Endodermal cell (in vitro differentiated cells): ENCODE measurements at regions not wholly inside any gene's neighbourhood (a gene's known extent, or its start where the extent isn't known, plus 50 kb on each side); places are given as distances from the start of the nearest gene placed in this dataset.

ENCODE experiments used
- DNase-seq: peaks from one replicate; pipeline ENCODE4 v3.0.0-alpha.2; 2017
- H3K27ac ChIP-seq: 2 replicates; pipeline ENCODE4 v1.5.1; 2013; ENCODE audit warnings: mild to moderate bottlenecking, low read depth, low read length, moderate library complexity
- H3K27me3 ChIP-seq: 2 replicates; pipeline ENCODE4 v1.6.1; 2013; ENCODE audit warnings: mild to moderate bottlenecking, low read length, moderate library complexity; ENCODE audit not compliant: insufficient read depth, control insufficient read depth, poor library complexity, severe bottlenecking
- H3K36me3 ChIP-seq: 2 replicates; pipeline ENCODE4 v1.7.0; 2013; ENCODE audit warnings: mild to moderate bottlenecking, low read length, moderate library complexity; ENCODE audit not compliant: control insufficient read depth, insufficient read depth
- H3K4me1 ChIP-seq: one replicate; pipeline ENCODE4 v1.7.0; 2013; ENCODE audit warnings: low read length; ENCODE audit not compliant: control insufficient read depth, insufficient read depth
- H3K4me3 ChIP-seq: 2 replicates; pipeline ENCODE4 v1.5.1; 2013; ENCODE audit warnings: mild to moderate bottlenecking, low read length, moderate library complexity
- H3K9ac ChIP-seq: 2 replicates; pipeline ENCODE4 v1.6.1; 2013; ENCODE audit warnings: mild to moderate bottlenecking, low read length, moderate library complexity; ENCODE audit not compliant: poor library complexity, severe bottlenecking; ENCODE audit errors: extremely low read depth
- H3K9me3 ChIP-seq: 2 replicates; pipeline ENCODE4 v1.6.1; 2013; ENCODE audit warnings: mild to moderate bottlenecking, low read length, moderate library complexity; ENCODE audit not compliant: control insufficient read depth
- H3K27ac Mint-ChIP-seq: 2 replicates; pipeline ENCODE4 v1.8.0; 2020; ENCODE audit warnings: mixed read lengths
- H3K27me3 Mint-ChIP-seq: 2 replicates; pipeline ENCODE4 v1.8.0; 2021; ENCODE audit warnings: mild to moderate bottlenecking, mixed read lengths; ENCODE audit not compliant: insufficient read depth
- H3K36me3 Mint-ChIP-seq: 2 replicates; pipeline ENCODE4 v1.8.0; 2020; ENCODE audit warnings: low read depth, mixed read lengths
- H3K4me1 Mint-ChIP-seq: 2 replicates; pipeline ENCODE4 v1.8.0; 2020; ENCODE audit warnings: mixed read lengths
- H3K4me3 Mint-ChIP-seq: 2 replicates; pipeline ENCODE4 v1.8.0; 2020; ENCODE audit warnings: mild to moderate bottlenecking, moderate library complexity, mixed read lengths
- H3K9me3 Mint-ChIP-seq: 2 replicates; pipeline ENCODE4 v1.8.0; 2020; ENCODE audit warnings: mild to moderate bottlenecking, mixed read lengths
- WGBS, 2 experiments: methylation state at CpG; one replicate each; pipeline versions ENCODE4 v1.1.5 to v1.1.7; 2013; ENCODE audit warnings: missing lambda C conversion rate in 2 of 2, mixed read lengths in 1 of 2; ENCODE audit not compliant: insufficient coverage in 1 of 2, insufficient read length in 1 of 2; 5-methylcytosine and 5-hydroxymethylcytosine counted together
- TF ChIP-seq, protein P1 (sequence below): fragments of 200-600 bp; sonication (generic); conservative IDR thresholded peaks from 2 replicates; pipeline ENCODE4 v1.5.0; 2021; ENCODE audit warnings: antibody characterized with exemption, mild to moderate bottlenecking

DNA sequence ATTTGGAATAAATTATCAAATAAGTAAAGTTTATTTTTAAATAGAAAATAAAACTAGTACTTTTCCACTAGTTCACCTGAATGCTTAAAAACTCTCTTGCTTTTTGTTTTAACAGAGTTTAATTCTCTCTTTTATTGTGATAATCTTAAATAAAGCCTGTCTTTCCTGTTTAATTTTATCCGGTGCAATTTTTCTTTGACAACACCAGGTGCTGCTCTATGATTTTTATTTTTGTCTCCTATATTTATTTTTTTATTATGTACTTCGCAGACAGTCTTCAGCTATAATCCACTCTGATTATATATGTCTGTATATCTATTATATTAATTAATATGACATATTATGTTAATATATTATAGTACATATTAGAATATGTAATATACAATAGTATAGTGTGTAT is 1293.0 kb upstream of the EPHA6 start:
- no peak overlapping the region for H3K4me3 ChIP-seq
- 100% methylated on average over 1 of the region's 2 CpGs; no CpG with 5 or more reads in 1 of the 2 experiments for WGBS, 2 experiments
- no peaks in the 10 kb centered on the region for H3K27me3 Mint-ChIP-seq
- no peaks in the 10 kb centered on the region for H3K27me3 ChIP-seq
- H3K9me3 Mint-ChIP-seq: no peaks in the 10 kb centered on the region
- H3K27ac ChIP-seq: no peak overlapping the region
- H3K4me3 Mint-ChIP-seq: no peak overlapping the region
- H3K27ac Mint-ChIP-seq: no peak overlapping the region
- no peaks in the 10 kb centered on the region for H3K36me3 ChIP-seq
- TF ChIP-seq, protein P1, sequence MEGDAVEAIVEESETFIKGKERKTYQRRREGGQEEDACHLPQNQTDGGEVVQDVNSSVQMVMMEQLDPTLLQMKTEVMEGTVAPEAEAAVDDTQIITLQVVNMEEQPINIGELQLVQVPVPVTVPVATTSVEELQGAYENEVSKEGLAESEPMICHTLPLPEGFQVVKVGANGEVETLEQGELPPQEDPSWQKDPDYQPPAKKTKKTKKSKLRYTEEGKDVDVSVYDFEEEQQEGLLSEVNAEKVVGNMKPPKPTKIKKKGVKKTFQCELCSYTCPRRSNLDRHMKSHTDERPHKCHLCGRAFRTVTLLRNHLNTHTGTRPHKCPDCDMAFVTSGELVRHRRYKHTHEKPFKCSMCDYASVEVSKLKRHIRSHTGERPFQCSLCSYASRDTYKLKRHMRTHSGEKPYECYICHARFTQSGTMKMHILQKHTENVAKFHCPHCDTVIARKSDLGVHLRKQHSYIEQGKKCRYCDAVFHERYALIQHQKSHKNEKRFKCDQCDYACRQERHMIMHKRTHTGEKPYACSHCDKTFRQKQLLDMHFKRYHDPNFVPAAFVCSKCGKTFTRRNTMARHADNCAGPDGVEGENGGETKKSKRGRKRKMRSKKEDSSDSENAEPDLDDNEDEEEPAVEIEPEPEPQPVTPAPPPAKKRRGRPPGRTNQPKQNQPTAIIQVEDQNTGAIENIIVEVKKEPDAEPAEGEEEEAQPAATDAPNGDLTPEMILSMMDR: no peak
- H3K9me3 ChIP-seq: no peaks in the 10 kb centered on the region
- H3K9ac ChIP-seq: no peak overlapping the region
- H3K4me1 Mint-ChIP-seq: no peaks in the 10 kb centered on the region
- H3K36me3 Mint-ChIP-seq: no peaks in the 10 kb centered on the region
- H3K4me1 ChIP-seq: no peaks in the 10 kb centered on the region
- no peak for DNase-seq

DNA sequence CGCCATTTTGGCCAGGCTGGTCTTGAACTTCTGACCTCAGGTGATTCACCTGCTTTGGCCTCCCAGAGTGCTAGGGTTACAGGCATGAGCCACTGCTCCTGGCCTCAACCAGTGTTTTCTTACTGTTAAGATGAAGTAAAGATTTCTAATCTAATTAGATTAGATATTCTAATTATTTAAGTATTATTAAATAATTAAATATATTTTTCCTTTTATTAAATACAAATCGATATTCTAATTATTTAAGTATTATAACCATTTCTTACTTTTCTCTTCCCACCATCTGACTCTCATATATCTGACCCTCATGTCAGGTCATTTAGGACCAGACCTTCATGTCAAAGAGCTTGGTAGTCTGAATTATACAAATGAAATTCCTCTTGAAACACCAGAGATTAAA is 1291.9 kb upstream of the EPHA6 start:
- Histone ChIP-seq H3K4me3 (no peak overlapping the region), H3K9me3 (no peaks in the 10 kb centered on the region), H3K27ac (no peak overlapping the region), H3K9ac (no peak overlapping the region), H3K4me1 (no peaks in the 10 kb centered on the region), H3K27me3 (no peaks in the 10 kb centered on the region), H3K36me3 (no peaks in the 10 kb centered on the region)
- TF ChIP-seq, protein P1: no peak
- WGBS, 2 experiments: 83 to 96% methylated on average over 1 to 2 of the region's 2 CpGs
- Mint-ChIP-seq H3K9me3 (no peaks in the 10 kb centered on the region), H3K27ac (no peak overlapping the region), H3K36me3 (no peaks in the 10 kb centered on the region), H3K4me1 (no peaks in the 10 kb centered on the region), H3K27me3 (no peaks in the 10 kb centered on the region), H3K4me3 (no peak overlapping the region)
- no peak for DNase-seq

DNA sequence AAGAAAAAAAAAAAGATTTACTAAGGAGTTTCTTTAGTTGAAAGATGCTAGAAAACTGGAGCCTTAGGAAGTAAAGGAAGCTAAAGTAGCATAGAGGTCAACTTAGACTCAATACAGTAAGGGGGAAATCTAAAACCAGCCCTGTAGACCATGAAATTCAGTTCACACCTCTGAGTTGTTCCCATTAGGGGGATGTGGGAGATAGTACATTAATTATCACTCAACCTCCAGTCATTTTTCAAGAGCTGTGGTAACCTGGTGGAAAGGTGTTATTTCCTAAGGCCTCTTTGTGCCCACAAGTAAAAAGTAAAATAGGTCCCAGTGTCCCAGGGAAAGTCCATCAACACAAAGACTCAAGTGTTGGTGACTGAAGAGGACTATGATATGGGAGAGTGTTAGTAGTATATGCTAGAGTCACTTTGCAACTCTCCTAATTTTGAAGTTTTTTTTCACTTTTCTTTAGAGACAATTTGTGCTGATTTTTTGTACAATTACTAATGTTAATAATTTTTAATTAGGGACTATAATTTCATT is 1274.4 kb upstream of the EPHA6 start:
- TF ChIP-seq, protein P1: no peak
- H3K9ac ChIP-seq: no peak overlapping the region
- no peak for DNase-seq
- Mint-ChIP-seq H3K4me1 (no peaks in the 10 kb centered on the region), H3K4me3 (no peak overlapping the region), H3K27ac (no peak overlapping the region), H3K27me3 (no peaks in the 10 kb centered on the region), H3K36me3 (no peaks in the 10 kb centered on the region), H3K9me3 (peaks cover 3% of the 10 kb centered on the region)
- H3K27ac ChIP-seq: no peak overlapping the region
- H3K4me1 ChIP-seq: no peaks in the 10 kb centered on the region
- H3K36me3 ChIP-seq: no peaks in the 10 kb centered on the region
- no peak overlapping the region for H3K4me3 ChIP-seq
- no peaks in the 10 kb centered on the region for H3K9me3 ChIP-seq
- no peaks in the 10 kb centered on the region for H3K27me3 ChIP-seq
